DMS153 (cell line): ENCODE measurements at regions not wholly inside any gene's neighbourhood (a gene's known extent, or its start where the extent isn't known, plus 50 kb on each side); places are given as distances from the start of the nearest gene placed in this dataset.

Source experiments
- DNase-seq: peaks from one replicate; lab custom pipeline; 2025; lab: John Stamatoyannopoulos, UW

GRCh38 chr11:10926801-10927211, 69.0 kb upstream of the ZBED5 start:
- no peak for DNase-seq

GRCh38 chr11:10925149-10925926, 67.5 kb upstream of the ZBED5 start:
- no peak for DNase-seq

GRCh38 chr11:10923882-10924281, 66.0 kb upstream of the ZBED5 start:
- no peak for DNase-seq

- DNase-seq: no peak
Measured at GRCh38 chr11:10922892-10923291, 65.0 kb upstream of the ZBED5 start.

GRCh38 chr11:10920875-10921274, 63.0 kb upstream of the ZBED5 start:
- no peak for DNase-seq

GRCh38 chr11:10920205-10920604, 62.4 kb upstream of the ZBED5 start:
- DNase-seq: no peak

GRCh38 chr11:10918698-10919097, 60.8 kb upstream of the ZBED5 start:
- no peak for DNase-seq

GRCh38 chr11:10918275-10918674, 60.4 kb upstream of the ZBED5 start:
- DNase-seq: no peak

GRCh38 chr11:10917802-10918201, 59.9 kb upstream of the ZBED5 start:
- DNase-seq: no peak

- DNase-seq: no peak
Measured at GRCh38 chr11:10916665-10917064, 58.8 kb upstream of the ZBED5 start.

GRCh38 chr11:10914050-10914449, 56.2 kb upstream of the ZBED5 start:
- DNase-seq: no peak

GRCh38 chr11:10913075-10913474, 55.2 kb upstream of the ZBED5 start:
- no peak for DNase-seq

- DNase-seq: no peak
Measured at GRCh38 chr11:10911907-10912306, 54.1 kb upstream of the ZBED5 start.

- no peak for DNase-seq
Measured at GRCh38 chr11:10909141-10909883, 51.5 kb upstream of the ZBED5 start.

- DNase-seq: no peak
Measured at GRCh38 chr11:10908215-10908951, 50.5 kb upstream of the ZBED5 start.
